ENCODE measurements at regions not wholly inside any gene's neighbourhood (a gene's known extent, or its start where the extent isn't known, plus 50 kb on each side); places are given as distances from the start of the nearest gene placed in this dataset.

GRCh38 chr15:57897870-57898269 is 167.6 kb downstream of the ALDH1A2 start:
- Mint-ChIP-seq H3K36me3 (ENCODE audit: insufficient read depth in 1 of 3, low read depth in 3 of 3) (no peaks in the 10 kb centered on the region), H3K27me3 (ENCODE audit: low read depth) (peaks cover 2% of the 10 kb centered on the region), H3K4me3 (no peak overlapping the region), H3K4me1 (no peaks in the 10 kb centered on the region), H3K27ac (no peak overlapping the region), H3K9me3 (no peaks in the 10 kb centered on the region)
- H2BK5ac ChIP-seq (ENCODE audit: insufficient read length, low read length), result no peak overlapping the region
- H3K23me2 ChIP-seq (ENCODE audit: insufficient read length, low read depth, low read length, poor library complexity, severe bottlenecking), result no peaks in the 10 kb centered on the region
- H3K14ac ChIP-seq (ENCODE audit: insufficient read depth, low read length), result no peak overlapping the region
- no peak overlapping the region for H2BK20ac ChIP-seq (ENCODE audit: low read depth, low read length, poor library complexity, severe bottlenecking)
- no peak overlapping the region for H2BK15ac ChIP-seq (ENCODE audit: low read depth, low read length)
- H3T11ph ChIP-seq (ENCODE audit: low read length), result no peak overlapping the region
- H3K4me2 ChIP-seq (ENCODE audit: insufficient read depth, insufficient read length, low read length), result no peak overlapping the region
- no peak overlapping the region for H3K27ac ChIP-seq (ENCODE audit: insufficient read length, low read depth, low read length)
- no peaks in the 10 kb centered on the region for H3K4me1 ChIP-seq (ENCODE audit: insufficient read depth, low read length)
- H2AFZ ChIP-seq (ENCODE audit: low read length), result no peak overlapping the region
- DNase-seq, result no peak
- no CpG with 5 or more reads among the region's 3 CpGs for WGBS (ENCODE audit: extremely low coverage, insufficient read length, low lambda C conversion rate)
- no peak overlapping the region for H4K91ac ChIP-seq (ENCODE audit: insufficient read length, low read depth, low read length)
- H2BK120ac ChIP-seq (ENCODE audit: low read depth, low read length, poor library complexity, severe bottlenecking), result no peak overlapping the region
- no peaks in the 10 kb centered on the region for H3K79me1 ChIP-seq (ENCODE audit: insufficient read depth, low read depth, low read length, poor library complexity, severe bottlenecking)
- H3K18ac ChIP-seq (ENCODE audit: insufficient read length, low read depth, low read length), result no peak overlapping the region
- no peak overlapping the region for H2BK12ac ChIP-seq (ENCODE audit: insufficient read length, low read depth, low read length)
- H3K9ac ChIP-seq (ENCODE audit: extremely low read depth, insufficient read length, low read length), result no peak overlapping the region
- no peaks in the 10 kb centered on the region for H3K9me3 ChIP-seq (ENCODE audit: control insufficient read depth, low read depth, low read length)
- H4K20me1 ChIP-seq (ENCODE audit: control insufficient read depth, insufficient read depth, insufficient read length), result no peaks in the 10 kb centered on the region
- no peak for TF ChIP-seq CTCF (conservative IDR thresholded peaks at IDR 0.05)
- H3K27me3 ChIP-seq (ENCODE audit: insufficient read depth, low read length), result no peaks in the 10 kb centered on the region
- H2AK5ac ChIP-seq (ENCODE audit: insufficient read length, low read length), result no peak overlapping the region
- H3K23ac ChIP-seq (ENCODE audit: insufficient read length, low read depth, low read length), result no peak overlapping the region
- no peak overlapping the region for H3K4ac ChIP-seq (ENCODE audit: low read depth, low read length)
- H4K5ac ChIP-seq (ENCODE audit: insufficient read length, low read depth, low read length), result no peak overlapping the region
- no peak overlapping the region for H4K8ac ChIP-seq (replicated peaks; ENCODE audit: insufficient read length, low read depth, low read length)
- no peak overlapping the region for H3K56ac ChIP-seq (ENCODE audit: insufficient read length, low read depth, low read length)
- no peaks in the 10 kb centered on the region for H3K79me2 ChIP-seq (ENCODE audit: insufficient read depth, low read length)
